Spleen (tissue), 7 donors: ENCODE measurements at regions not wholly inside any gene's neighbourhood (a gene's known extent, or its start where the extent isn't known, plus 50 kb on each side); places are given as distances from the start of the nearest gene placed in this dataset.

Source experiments
- POLR2A ChIP-seq, 3 donors: fragments of 450-650 bp; IDR thresholded peaks; one replicate each; pipeline ENCODE4 v1.5.1; 2017; ENCODE audit warnings: antibody characterized with exemption in 3 of 3, mild to moderate bottlenecking in 1 of 3
- POLR2AphosphoS5 ChIP-seq, 3 donors: sonication (generic); formaldehyde crosslinking; IDR thresholded peaks; one replicate each; pipeline ENCODE4 v1.5.1; 2017; ENCODE audit warnings: antibody characterized with exemption in 3 of 3
- TF ChIP-seq, protein P1 (sequence below), 11 experiments: fragments of 200-600 bp in 7 of 11; fragments of 450-650 bp in 4 of 11; sonication (generic) in 4 of 11; IDR thresholded peaks in 8 of 11; conservative IDR thresholded peaks in 3 of 11; 1 replicate in 7 of 11; 2 replicates in 4 of 11; pipeline versions ENCODE4 v1.4.0 to v1.8.0; 2016 to 2021; ENCODE audit warnings: antibody characterized with exemption in 11 of 11, inconsistent platforms in 4 of 11, mild to moderate bottlenecking in 1 of 11
- donor health status: DM: no; HTN: no; CAD: no; lungs with moderate emphysema.
- donor health status: DM: no; HTN: no; CAD: no.
- donor health status: DM: no; HTN: no; CAD: no.

DNA sequence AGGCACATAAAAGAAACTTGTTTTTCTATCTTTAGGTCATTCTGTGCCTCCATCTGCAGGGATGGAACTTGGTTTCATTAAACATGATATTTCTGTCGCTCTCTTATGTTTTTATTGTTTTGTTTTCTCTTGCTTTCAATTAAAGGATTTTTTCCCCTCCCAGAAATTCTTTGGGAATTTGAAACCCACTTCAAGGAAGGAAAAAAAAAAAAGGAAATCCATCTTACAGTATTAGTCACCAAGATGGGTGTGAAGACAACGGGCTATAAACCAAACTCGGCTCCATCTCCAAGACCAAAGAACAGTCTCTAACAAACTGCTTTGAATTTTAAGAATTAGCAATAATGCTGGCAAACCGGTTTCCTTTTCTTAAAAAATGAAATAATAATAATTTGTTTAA is 244.1 kb downstream of the BCL11A start:
- TF ChIP-seq, protein P1, sequence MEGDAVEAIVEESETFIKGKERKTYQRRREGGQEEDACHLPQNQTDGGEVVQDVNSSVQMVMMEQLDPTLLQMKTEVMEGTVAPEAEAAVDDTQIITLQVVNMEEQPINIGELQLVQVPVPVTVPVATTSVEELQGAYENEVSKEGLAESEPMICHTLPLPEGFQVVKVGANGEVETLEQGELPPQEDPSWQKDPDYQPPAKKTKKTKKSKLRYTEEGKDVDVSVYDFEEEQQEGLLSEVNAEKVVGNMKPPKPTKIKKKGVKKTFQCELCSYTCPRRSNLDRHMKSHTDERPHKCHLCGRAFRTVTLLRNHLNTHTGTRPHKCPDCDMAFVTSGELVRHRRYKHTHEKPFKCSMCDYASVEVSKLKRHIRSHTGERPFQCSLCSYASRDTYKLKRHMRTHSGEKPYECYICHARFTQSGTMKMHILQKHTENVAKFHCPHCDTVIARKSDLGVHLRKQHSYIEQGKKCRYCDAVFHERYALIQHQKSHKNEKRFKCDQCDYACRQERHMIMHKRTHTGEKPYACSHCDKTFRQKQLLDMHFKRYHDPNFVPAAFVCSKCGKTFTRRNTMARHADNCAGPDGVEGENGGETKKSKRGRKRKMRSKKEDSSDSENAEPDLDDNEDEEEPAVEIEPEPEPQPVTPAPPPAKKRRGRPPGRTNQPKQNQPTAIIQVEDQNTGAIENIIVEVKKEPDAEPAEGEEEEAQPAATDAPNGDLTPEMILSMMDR (IDR thresholded peaks at IDR 0.05 in 8 of 11, conservative IDR thresholded peaks at IDR 0.05 in 3 of 11), result no peak
- TF ChIP-seq POLR2AphosphoS5 (IDR thresholded peaks at IDR 0.05) (no peak), POLR2A (IDR thresholded peaks at IDR 0.05) (no peak)
